ENCODE measurements at regions not wholly inside any gene's neighbourhood (a gene's known extent, or its start where the extent isn't known, plus 50 kb on each side); places are given as distances from the start of the nearest gene placed in this dataset.
"Not testable (repeated sequence)": the region's sequence is repeated elsewhere in the genome, so short reads cannot be mapped to it uniquely, and the experiment has no call there.

DNA sequence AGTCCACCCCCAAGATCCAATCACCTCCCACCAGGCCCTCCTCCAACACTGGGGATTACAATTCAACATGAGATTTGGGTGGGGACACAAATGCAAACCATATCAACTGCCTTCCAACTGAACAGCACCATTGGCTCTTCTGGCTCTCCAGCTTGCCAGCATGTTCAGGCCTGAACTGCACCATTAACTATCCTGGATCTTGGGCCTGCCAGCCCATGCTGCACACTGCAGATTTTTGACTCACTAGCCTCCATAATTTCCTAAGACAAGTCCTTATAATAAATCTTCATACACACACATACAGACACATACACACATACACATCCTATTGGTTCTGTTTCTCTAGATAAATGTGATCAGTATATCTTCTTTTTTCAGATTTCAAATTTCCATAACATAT, 737.1 kb upstream of the SPRY2 start:
- Mint-ChIP-seq H3K36me3 (no peaks in the 10 kb centered on the region), H3K9me3 (peaks cover 0 to 9% (median 5%) of the 10 kb centered on the region in 6 donors), H3K4me3 (no peak overlapping the region), H3K27ac (no peak overlapping the region), H3K4me1 (no peaks in the 10 kb centered on the region), H3K27me3 (ENCODE audit: low read depth in 3 of 3) (peaks cover 0 to 2% (median 0%) of the 10 kb centered on the region in 3 donors)
- DNase-seq: no peak

GRCh38 chr13:81069822-81070221, 728.9 kb upstream of the SPRY2 start:
- H3K4me1 Mint-ChIP-seq; H3K27ac Mint-ChIP-seq; H3K27me3 Mint-ChIP-seq (ENCODE audit: low read depth in 3 of 3); DNase-seq; H3K36me3 Mint-ChIP-seq; H3K4me3 Mint-ChIP-seq: not testable (repeated sequence)
- peaks cover 0 to 14% (median 3%) of the 10 kb centered on the region in 6 donors for H3K9me3 Mint-ChIP-seq

DNA sequence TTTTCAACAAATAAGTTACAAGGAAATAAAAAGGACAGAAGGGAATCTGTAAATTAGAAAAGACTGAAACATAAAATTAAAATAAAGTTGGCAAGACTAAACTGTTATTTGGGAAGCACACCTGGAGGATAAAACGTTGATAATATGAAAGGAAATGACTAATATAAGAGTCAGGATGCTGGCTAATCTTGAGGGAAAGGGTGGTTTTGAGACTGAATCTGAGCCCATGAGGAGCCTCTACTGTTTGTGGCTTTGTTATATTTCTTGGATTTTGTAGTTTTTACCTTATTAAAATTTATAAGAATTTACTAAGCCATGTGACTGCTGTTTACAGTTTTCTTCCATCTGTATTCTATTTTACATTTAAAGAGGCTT, 718.0 kb upstream of the SPRY2 start:
- Mint-ChIP-seq H3K27me3 (ENCODE audit: low read depth in 3 of 3) (no peaks in the 10 kb centered on the region), H3K27ac (no peak overlapping the region), H3K4me3 (no peak overlapping the region), H3K9me3 (no peaks in the 10 kb centered on the region), H3K36me3 (no peaks in the 10 kb centered on the region), H3K4me1 (no peaks in the 10 kb centered on the region)
- DNase-seq: no peak

- no peak for DNase-seq
- Mint-ChIP-seq H3K9me3 (no peaks in the 10 kb centered on the region), H3K4me3 (no peak overlapping the region), H3K27me3 (ENCODE audit: low read depth in 3 of 3) (no peaks in the 10 kb centered on the region), H3K27ac (no peak overlapping the region), H3K36me3 (no peaks in the 10 kb centered on the region), H3K4me1 (no peaks in the 10 kb centered on the region)
Measured at GRCh38 chr13:81058211-81058915, 717.4 kb upstream of the SPRY2 start.

- H3K36me3 Mint-ChIP-seq: no peaks in the 10 kb centered on the region
Measured at GRCh38 chr13:81051873-81052272, 710.9 kb upstream of the SPRY2 start.

DNA sequence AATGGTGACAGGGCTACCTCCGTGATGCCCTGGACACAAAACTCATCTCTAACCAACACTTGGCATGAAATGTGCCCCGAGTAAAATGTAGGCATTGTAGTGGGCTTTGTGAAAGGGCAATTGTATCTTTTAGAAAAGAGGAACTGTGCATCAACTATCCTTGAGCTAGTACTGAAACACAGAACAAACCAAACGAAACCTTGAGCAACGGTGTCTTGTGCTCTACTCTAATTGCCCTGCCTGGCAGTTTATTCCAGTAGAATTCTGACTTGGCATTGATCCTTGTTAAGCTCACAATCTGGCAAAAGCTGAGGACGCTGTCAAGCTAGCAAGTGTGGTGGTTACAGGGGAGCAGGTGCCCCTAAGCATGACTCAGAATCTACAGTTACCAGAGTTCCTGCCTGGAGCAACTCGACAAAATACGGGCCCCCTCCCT, 707.1 kb upstream of the SPRY2 start:
- no peaks in the 10 kb centered on the region for H3K27me3 Mint-ChIP-seq (ENCODE audit: low read depth in 3 of 3)
- H3K4me3 Mint-ChIP-seq: no peak overlapping the region
- no peaks in the 10 kb centered on the region for H3K4me1 Mint-ChIP-seq

More at GRCh38 chr13:81051873-81052272, 710.9 kb upstream of the SPRY2 start:
- H3K4me3 Mint-ChIP-seq: no peak overlapping the region
- H3K27ac Mint-ChIP-seq: no peak overlapping the region
- no peak for DNase-seq
- no peaks in the 10 kb centered on the region for H3K4me1 Mint-ChIP-seq
- no peaks in the 10 kb centered on the region for H3K9me3 Mint-ChIP-seq
- H3K27me3 Mint-ChIP-seq (ENCODE audit: low read depth in 3 of 3): no peaks in the 10 kb centered on the region

GRCh38 chr13:81041761-81042160, 700.8 kb upstream of the SPRY2 start:
- H3K9me3 Mint-ChIP-seq: peaks cover 0 to 14% (median 5%) of the 10 kb centered on the region in 6 donors
- no peak overlapping the region for H3K4me3 Mint-ChIP-seq
- H3K36me3 Mint-ChIP-seq: no peaks in the 10 kb centered on the region
- no peak for DNase-seq
- H3K27me3 Mint-ChIP-seq (ENCODE audit: low read depth in 3 of 3): peaks cover 0 to 3% (median 0%) of the 10 kb centered on the region in 3 donors
- H3K27ac Mint-ChIP-seq: no peak overlapping the region
- H3K4me1 Mint-ChIP-seq: no peaks in the 10 kb centered on the region

More for the DNA sequence above, 707.1 kb upstream of the SPRY2 start:
- Mint-ChIP-seq H3K9me3 (no peaks in the 10 kb centered on the region), H3K27ac (no peak overlapping the region), H3K36me3 (no peaks in the 10 kb centered on the region)
- DNase-seq: no peak

DNA sequence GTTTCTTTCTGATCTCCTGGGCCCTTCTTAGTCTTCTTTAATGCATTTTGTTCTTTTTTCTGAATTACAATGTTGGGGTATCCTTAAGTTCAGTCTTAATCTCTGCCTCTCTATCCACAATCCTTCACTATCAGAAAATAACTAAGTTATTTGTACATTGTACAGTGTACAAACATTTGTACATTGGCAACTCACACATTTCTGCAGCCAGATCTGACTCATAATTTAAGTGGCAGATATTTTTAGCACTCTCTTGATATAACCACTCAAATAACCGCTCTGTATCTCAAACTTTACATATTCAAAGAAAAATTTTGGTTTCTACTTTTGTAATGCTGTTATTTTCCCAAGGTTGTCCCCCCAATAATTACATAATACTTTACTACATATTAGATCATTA, 691.1 kb upstream of the SPRY2 start:
- Mint-ChIP-seq H3K9me3 (peaks cover 0 to 4% (median 0%) of the 10 kb centered on the region in 6 donors), H3K27me3 (ENCODE audit: low read depth in 3 of 3) (peaks cover 0 to 1% (median 1%) of the 10 kb centered on the region in 3 donors), H3K4me1 (no peaks in the 10 kb centered on the region), H3K4me3 (no peak overlapping the region), H3K27ac (no peak overlapping the region), H3K36me3 (no peaks in the 10 kb centered on the region)
- no peak for DNase-seq

DNA sequence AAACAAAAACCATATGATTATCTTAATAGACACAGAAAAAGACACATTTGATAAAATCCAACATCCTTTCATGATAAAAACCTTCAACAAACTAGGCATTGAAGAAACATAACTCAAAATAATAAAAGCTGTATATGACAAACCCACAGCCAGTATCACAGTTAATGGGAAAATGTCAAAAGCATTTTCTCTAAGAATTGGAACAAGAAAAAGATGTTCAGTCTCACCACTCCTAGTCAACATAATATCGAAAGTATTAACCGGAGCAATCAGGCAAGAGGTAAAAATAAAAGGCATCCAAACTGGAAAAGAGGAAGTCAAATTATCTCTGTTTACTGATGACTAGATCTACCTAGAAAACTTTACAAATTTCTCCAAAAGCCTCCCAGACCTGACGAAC, 684.2 kb upstream of the SPRY2 start:
- H3K36me3 Mint-ChIP-seq: peaks cover 0 to 6% (median 0%) of the 10 kb centered on the region in 3 donors
- H3K27me3 Mint-ChIP-seq (ENCODE audit: low read depth in 3 of 3): peaks cover 1 to 4% (median 3%) of the 10 kb centered on the region in 3 donors
- no peaks in the 10 kb centered on the region for H3K4me1 Mint-ChIP-seq
- no peak overlapping the region for H3K4me3 Mint-ChIP-seq
- H3K27ac Mint-ChIP-seq: no peak overlapping the region
- no peak for DNase-seq
- H3K9me3 Mint-ChIP-seq: peaks cover 4 to 11% (median 8%) of the 10 kb centered on the region in 6 donors

GRCh38 chr13:81021284-81021840, 680.4 kb upstream of the SPRY2 start:
- no peak for DNase-seq
- Mint-ChIP-seq H3K27ac (no peak overlapping the region), H3K9me3 (peaks cover 2 to 11% (median 8%) of the 10 kb centered on the region in 6 donors), H3K4me1 (no peaks in the 10 kb centered on the region), H3K4me3 (no peak overlapping the region), H3K36me3 (peaks cover 0 to 6% (median 0%) of the 10 kb centered on the region in 3 donors), H3K27me3 (ENCODE audit: low read depth in 3 of 3) (peaks cover 0 to 4% (median 2%) of the 10 kb centered on the region in 3 donors)

- Mint-ChIP-seq H3K36me3 (peaks cover 0 to 6% (median 0%) of the 10 kb centered on the region in 3 donors), H3K9me3 (peaks cover 4 to 11% (median 8%) of the 10 kb centered on the region in 6 donors), H3K27ac (no peak overlapping the region), H3K4me1 (no peaks in the 10 kb centered on the region), H3K27me3 (ENCODE audit: low read depth in 3 of 3) (peaks cover 0 to 6% (median 0%) of the 10 kb centered on the region in 3 donors), H3K4me3 (no peak overlapping the region)
- no peak for DNase-seq
Measured at GRCh38 chr13:81020010-81020409, 679.1 kb upstream of the SPRY2 start.

DNA sequence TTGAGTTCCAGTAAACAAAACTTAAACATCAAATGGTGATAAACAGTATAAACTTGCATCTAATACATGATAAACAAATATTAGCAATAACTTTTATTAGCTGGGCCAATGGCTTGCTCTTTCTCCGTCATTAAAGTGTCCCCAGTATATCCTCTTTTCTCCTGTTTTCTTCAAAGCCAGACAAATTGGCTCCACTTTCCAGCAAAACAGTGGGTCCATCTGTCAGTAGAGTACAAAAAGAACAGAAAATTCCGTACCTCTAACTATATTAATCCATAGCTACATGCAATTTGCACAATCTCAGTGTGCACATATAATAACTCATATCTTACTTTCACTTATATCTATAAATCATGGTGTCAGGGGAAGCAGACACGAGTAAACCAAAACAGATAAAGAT, 678.0 kb upstream of the SPRY2 start:
- H3K4me3 Mint-ChIP-seq: no peak overlapping the region
- H3K9me3 Mint-ChIP-seq: peaks cover 3 to 11% (median 8%) of the 10 kb centered on the region in 6 donors
- peaks cover 0 to 6% (median 0%) of the 10 kb centered on the region in 3 donors for H3K36me3 Mint-ChIP-seq
- H3K27me3 Mint-ChIP-seq (ENCODE audit: low read depth in 3 of 3): peaks cover 0 to 4% (median 0%) of the 10 kb centered on the region in 3 donors
- no peak overlapping the region for H3K27ac Mint-ChIP-seq
- DNase-seq: no peak
- no peaks in the 10 kb centered on the region for H3K4me1 Mint-ChIP-seq

GRCh38 chr13:81017513-81018152, 676.7 kb upstream of the SPRY2 start:
- Mint-ChIP-seq H3K4me3 (no peak overlapping the region), H3K27me3 (ENCODE audit: low read depth in 3 of 3) (peaks cover 0 to 4% (median 2%) of the 10 kb centered on the region in 3 donors), H3K9me3 (peaks cover 3 to 9% (median 5%) of the 10 kb centered on the region in 6 donors), H3K4me1 (no peaks in the 10 kb centered on the region), H3K36me3 (peaks cover 0 to 6% (median 0%) of the 10 kb centered on the region in 3 donors), H3K27ac (no peak overlapping the region)
- peak; percentile 32 to 44 (median 38) for DNase-seq

- no peaks in the 10 kb centered on the region for H3K4me1 Mint-ChIP-seq
- H3K27ac Mint-ChIP-seq: no peak overlapping the region
- H3K9me3 Mint-ChIP-seq: peaks cover 0 to 3% (median under 1%) of the 10 kb centered on the region in 6 donors
- H3K4me3 Mint-ChIP-seq: no peak overlapping the region
- peaks cover 2 to 4% (median 4%) of the 10 kb centered on the region in 3 donors for H3K27me3 Mint-ChIP-seq (ENCODE audit: low read depth in 3 of 3)
- no peaks in the 10 kb centered on the region for H3K36me3 Mint-ChIP-seq
- DNase-seq: no peak
Measured at GRCh38 chr13:81012031-81012430, 671.1 kb upstream of the SPRY2 start.

Measured in immature natural killer cell (primary cell).